ENCODE measurements at regions not wholly inside any gene's neighbourhood (a gene's known extent, or its start where the extent isn't known, plus 50 kb on each side); places are given as distances from the start of the nearest gene placed in this dataset.

DNA sequence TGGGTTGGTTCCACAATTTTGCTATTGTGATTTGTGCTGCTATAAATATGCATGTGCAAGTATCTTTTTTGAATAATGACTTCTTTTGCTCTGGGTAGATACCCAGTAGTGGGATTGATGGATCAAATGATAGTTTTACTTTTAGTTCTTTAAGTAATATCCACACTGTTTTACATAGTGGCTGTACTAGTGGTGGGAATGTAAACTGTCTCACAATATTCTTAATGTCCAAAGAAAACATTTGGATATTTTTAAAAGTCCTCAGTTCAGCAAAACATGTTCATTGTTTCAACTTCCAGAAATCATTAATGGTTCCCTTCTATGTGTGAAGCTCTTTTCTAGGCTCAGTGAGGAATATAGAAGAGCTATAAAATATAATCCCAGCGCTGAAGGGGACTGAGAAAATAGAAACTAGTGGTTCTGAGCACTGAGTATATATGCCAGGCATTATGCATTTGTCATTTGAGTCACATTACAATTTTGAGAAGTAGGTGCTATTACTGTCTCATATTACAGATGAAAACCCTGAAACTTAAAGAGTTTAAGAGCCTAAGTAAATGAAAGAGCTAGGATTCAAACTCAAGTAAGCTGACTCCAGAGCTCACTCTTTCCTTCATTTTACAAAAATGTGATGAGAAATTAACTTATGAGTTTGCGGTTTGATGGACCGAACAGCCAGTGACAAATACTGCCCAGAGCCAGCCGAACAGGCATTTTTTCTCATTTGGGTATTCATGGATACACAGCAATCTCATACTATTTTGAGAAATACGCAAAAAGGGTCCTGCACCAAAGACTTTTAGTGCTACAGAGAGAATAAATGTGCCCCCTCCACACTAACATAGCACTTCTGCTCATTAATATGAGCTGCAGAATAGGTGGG is 250.1 kb downstream of the TBX18 start:
- H3K27me3 ChIP-seq (replicated peaks; ENCODE audit: insufficient read depth): no peaks in the 10 kb centered on the region
- no peaks in the 10 kb centered on the region for H3K36me3 ChIP-seq
- DNase-seq (ENCODE audit: low spot score) (no peak), ATAC-seq (ENCODE audit: insufficient number of reproducible peaks, low FRiP score, low read depth) (peak; percentile 51)
- TF ChIP-seq, protein P1, sequence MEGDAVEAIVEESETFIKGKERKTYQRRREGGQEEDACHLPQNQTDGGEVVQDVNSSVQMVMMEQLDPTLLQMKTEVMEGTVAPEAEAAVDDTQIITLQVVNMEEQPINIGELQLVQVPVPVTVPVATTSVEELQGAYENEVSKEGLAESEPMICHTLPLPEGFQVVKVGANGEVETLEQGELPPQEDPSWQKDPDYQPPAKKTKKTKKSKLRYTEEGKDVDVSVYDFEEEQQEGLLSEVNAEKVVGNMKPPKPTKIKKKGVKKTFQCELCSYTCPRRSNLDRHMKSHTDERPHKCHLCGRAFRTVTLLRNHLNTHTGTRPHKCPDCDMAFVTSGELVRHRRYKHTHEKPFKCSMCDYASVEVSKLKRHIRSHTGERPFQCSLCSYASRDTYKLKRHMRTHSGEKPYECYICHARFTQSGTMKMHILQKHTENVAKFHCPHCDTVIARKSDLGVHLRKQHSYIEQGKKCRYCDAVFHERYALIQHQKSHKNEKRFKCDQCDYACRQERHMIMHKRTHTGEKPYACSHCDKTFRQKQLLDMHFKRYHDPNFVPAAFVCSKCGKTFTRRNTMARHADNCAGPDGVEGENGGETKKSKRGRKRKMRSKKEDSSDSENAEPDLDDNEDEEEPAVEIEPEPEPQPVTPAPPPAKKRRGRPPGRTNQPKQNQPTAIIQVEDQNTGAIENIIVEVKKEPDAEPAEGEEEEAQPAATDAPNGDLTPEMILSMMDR (IDR thresholded peaks at IDR 0.05): no peak
- no peaks in the 10 kb centered on the region for H3K9me3 ChIP-seq
- peak overlapping the region; percentile 49 to 56 for H3K27ac ChIP-seq
- H3K4me3 ChIP-seq: peak overlapping the region; percentile 46
- peaks cover 7 to 49% of the 10 kb centered on the region in 2 donors for H3K4me1 ChIP-seq (ENCODE audit: control insufficient read depth in 1 of 2, low read depth in 2 of 2)

DNA sequence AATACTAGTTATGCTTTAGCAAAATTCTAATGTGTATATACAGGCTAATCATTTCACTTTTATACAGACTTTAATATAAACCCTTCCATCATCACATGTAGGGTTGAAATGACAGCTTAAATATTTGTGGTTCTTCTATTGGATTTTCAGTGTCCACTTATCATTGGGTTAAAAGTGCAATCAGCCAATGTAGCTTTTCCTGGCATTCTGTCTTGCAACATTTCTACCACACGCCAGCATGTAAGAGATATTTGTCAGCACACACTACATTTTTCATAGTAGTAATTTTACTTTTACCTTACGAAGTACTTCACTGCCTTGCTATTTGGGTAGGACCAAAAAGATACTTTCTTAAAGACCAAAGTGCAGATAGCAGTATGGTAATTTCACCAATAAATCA is 252.0 kb downstream of the TBX18 start:
- DNase-seq (ENCODE audit: low spot score) (no peak), ATAC-seq (ENCODE audit: insufficient number of reproducible peaks, low FRiP score, low read depth) (no peak)
- Histone ChIP-seq H3K9me3 (no peaks in the 10 kb centered on the region), H3K27ac (no peak overlapping the region), H3K4me3 (no peak overlapping the region), H3K36me3 (no peaks in the 10 kb centered on the region), H3K27me3 (replicated peaks; ENCODE audit: insufficient read depth) (no peaks in the 10 kb centered on the region), H3K4me1 (ENCODE audit: control insufficient read depth in 1 of 2, low read depth in 2 of 2) (peaks cover 10 to 39% of the 10 kb centered on the region in 2 donors)
- TF ChIP-seq, protein P1 (IDR thresholded peaks at IDR 0.05): no peak

DNA sequence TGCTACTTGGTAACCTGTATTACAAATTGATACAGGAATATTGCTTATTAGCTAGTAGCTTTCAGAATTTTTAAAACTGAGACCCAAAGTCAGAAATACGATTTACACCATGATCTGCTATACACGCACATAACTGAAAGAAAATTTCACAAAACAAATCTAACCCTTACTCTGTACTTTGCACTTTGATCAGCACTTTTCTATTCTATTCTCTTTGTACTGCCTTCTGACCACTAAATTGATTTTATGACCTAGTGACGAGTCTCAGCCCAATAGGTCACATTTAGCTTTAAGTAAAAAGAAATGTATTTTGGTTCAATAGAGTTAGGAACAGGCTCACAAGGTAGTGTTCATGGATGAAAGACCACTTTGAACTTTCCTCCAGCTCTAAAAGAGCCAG is 252.5 kb downstream of the TBX18 start:
- DNase-seq (ENCODE audit: low spot score) (no peak), ATAC-seq (ENCODE audit: insufficient number of reproducible peaks, low FRiP score, low read depth) (no peak)
- H3K36me3 ChIP-seq: no peaks in the 10 kb centered on the region
- TF ChIP-seq, protein P1 (IDR thresholded peaks at IDR 0.05): no peak
- no peak overlapping the region for H3K4me3 ChIP-seq
- H3K4me1 ChIP-seq (ENCODE audit: control insufficient read depth in 1 of 2, low read depth in 2 of 2): peaks cover 10 to 36% of the 10 kb centered on the region in 2 donors
- H3K27me3 ChIP-seq (replicated peaks; ENCODE audit: insufficient read depth): no peaks in the 10 kb centered on the region
- no peak overlapping the region for H3K27ac ChIP-seq
- H3K9me3 ChIP-seq: no peaks in the 10 kb centered on the region

DNA sequence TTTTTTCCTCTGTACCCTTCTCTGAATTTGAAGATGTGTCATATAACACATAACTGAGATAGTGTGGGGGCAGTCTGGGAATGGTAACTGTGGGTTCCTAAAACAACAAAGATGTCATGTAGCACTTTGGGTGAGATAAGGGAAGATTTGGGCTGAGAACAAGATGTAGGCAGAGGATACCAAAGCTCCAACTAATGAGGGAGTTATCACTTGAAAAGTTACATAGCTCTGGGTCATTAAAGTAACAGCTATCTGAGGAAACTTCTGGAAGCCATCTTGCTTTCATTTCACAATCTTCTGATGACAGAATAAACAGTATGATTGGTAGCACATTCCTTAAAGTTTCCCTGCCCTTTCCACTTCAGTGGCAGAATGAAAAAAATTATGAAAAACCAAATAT is 255.4 kb downstream of the TBX18 start:
- Histone ChIP-seq H3K27ac (no peak overlapping the region), H3K36me3 (no peaks in the 10 kb centered on the region), H3K9me3 (no peaks in the 10 kb centered on the region), H3K27me3 (replicated peaks; ENCODE audit: insufficient read depth) (no peaks in the 10 kb centered on the region), H3K4me1 (ENCODE audit: control insufficient read depth in 1 of 2, low read depth in 2 of 2) (peaks cover 6 to 11% of the 10 kb centered on the region in 2 donors), H3K4me3 (no peak overlapping the region)
- ATAC-seq (ENCODE audit: insufficient number of reproducible peaks, low FRiP score, low read depth) (no peak), DNase-seq (ENCODE audit: low spot score) (no peak)
- TF ChIP-seq, protein P1 (IDR thresholded peaks at IDR 0.05): no peak

DNA sequence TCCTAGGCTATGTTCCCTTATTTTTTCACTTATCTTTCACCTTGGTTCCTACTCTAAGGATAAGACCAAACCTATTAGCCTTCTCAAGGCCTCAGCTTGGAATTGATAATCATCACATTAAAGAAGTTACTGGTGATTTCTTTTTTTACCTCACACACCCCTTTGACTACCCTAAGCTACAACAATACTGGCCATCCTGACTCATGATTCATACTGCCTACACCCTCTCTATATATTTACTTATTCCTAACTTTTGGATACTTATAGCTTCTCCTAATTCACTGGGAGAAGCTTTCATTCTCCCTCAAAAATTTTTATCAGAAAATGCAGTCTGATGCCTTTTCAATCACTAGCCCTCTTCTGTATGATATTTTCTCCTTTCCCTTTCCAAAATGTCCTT is 256.1 kb downstream of the TBX18 start:
- no peaks in the 10 kb centered on the region for H3K36me3 ChIP-seq
- DNase-seq (ENCODE audit: low spot score) (no peak), ATAC-seq (ENCODE audit: insufficient number of reproducible peaks, low FRiP score, low read depth) (no peak)
- TF ChIP-seq, protein P1 (IDR thresholded peaks at IDR 0.05): no peak
- H3K4me3 ChIP-seq: no peak overlapping the region
- H3K9me3 ChIP-seq: no peaks in the 10 kb centered on the region
- H3K4me1 ChIP-seq (ENCODE audit: control insufficient read depth in 1 of 2, low read depth in 2 of 2): peaks cover 6 to 7% of the 10 kb centered on the region in 2 donors
- H3K27ac ChIP-seq: no peak overlapping the region
- H3K27me3 ChIP-seq (replicated peaks; ENCODE audit: insufficient read depth): no peaks in the 10 kb centered on the region

All from thoracic aorta (tissue), 2 donors.